Heart right ventricle (tissue), 16 donors: ENCODE measurements at regions not wholly inside any gene's neighbourhood (a gene's known extent, or its start where the extent isn't known, plus 50 kb on each side); places are given as distances from the start of the nearest gene placed in this dataset.

Experiments used
- ATAC-seq, 8 donors: fragments of 200-7000 bp; cut with Tn5 transposase; one replicate each; pipeline ENCODE4 v1.9.1; 2020; ENCODE audit warnings: mild to moderate bottlenecking in 8 of 8, moderate library complexity in 8 of 8, moderate number of reproducible peaks in 1 of 8
- DNase-seq, 2 donors: peaks; one replicate each; pipeline ENCODE4 v3.0.0-alpha.2; 2020
- H3K27ac ChIP-seq, 10 donors: fragments of 200-600 bp; sonication (generic) in 2 of 10; one replicate each; pipeline versions ENCODE4 v1.5.0 to v1.8.0; 2020 to 2022; ENCODE audit warnings: mild to moderate bottlenecking in 3 of 10
- H3K27me3 ChIP-seq, 7 donors: fragments of 200-600 bp; one replicate each; pipeline ENCODE4 v1.8.0; 2021 to 2022; ENCODE audit warnings: mild to moderate bottlenecking in 2 of 7
- H3K36me3 ChIP-seq, 9 donors: fragments of 200-600 bp; sonication (generic) in 1 of 9; one replicate each; pipeline versions ENCODE4 v1.5.0 to v1.8.0; 2020 to 2022; ENCODE audit warnings: mild to moderate bottlenecking in 2 of 9
- H3K4me1 ChIP-seq, 9 donors: fragments of 200-600 bp; sonication (generic) in 1 of 9; one replicate each; pipeline versions ENCODE4 v1.5.0 to v1.8.0; 2020 to 2022; ENCODE audit warnings: mild to moderate bottlenecking in 4 of 9
- H3K4me3 ChIP-seq, 10 donors: fragments of 200-600 bp; sonication (generic) in 2 of 10; one replicate each; pipeline versions ENCODE4 v1.5.0 to v1.8.0; 2020 to 2022; ENCODE audit warnings: mild to moderate bottlenecking in 7 of 10, moderate library complexity in 2 of 10
- H3K9me3 ChIP-seq, 11 donors: fragments of 200-600 bp in 10 of 11; sonication (generic) in 2 of 11; one replicate each; pipeline versions ENCODE4 v1.5.0 to v1.8.0; 2013 to 2022; ENCODE audit warnings: mild to moderate bottlenecking in 2 of 11, control low read depth in 1 of 11, moderate library complexity in 1 of 11
- WGBS, 2 donors: extraction: QIAGEN DNeasy Blood & Tissue Kit; methylation state at CpG; one replicate each; pipeline ENCODE4 v1.1.7; 2013; ENCODE audit warnings: inconsistent platforms in 1 of 2; 5-methylcytosine and 5-hydroxymethylcytosine counted together
- intact Hi-C, 10 donors: fragments of 100-400 bp; cut with DNase I; formaldehyde crosslinking; loops; one replicate each; pipeline versions ENCODE4 v1.11.1 to v1.14.2; 2022
- TF ChIP-seq, protein P1 (sequence below), 9 donors: fragments of 200-600 bp; sonication (generic) in 2 of 9; IDR thresholded peaks; one replicate each; pipeline versions ENCODE4 v1.5.0 to v1.8.0; 2021 to 2022; ENCODE audit warnings: antibody characterized with exemption in 9 of 9, mild to moderate bottlenecking in 5 of 9, moderate library complexity in 1 of 9
- donor health status: Arrhythmogenic right ventricular cardiomyopathy.
- donor health status: ischemic (EF 13 %, LVEDD 7.1; RV severe dilation, severe dysfunction).
- donor health status: healthy with polysubstance abuse.
- donor health status: DM: no; HTN: yes; CAD: no.
- donor health status: DM: no; HTN: no; CAD: no.
- donor health status: ischemic (EF 25% LVEDD 6.9; RV normal size, moderate dysfunction).
- donor health status: ischemic (EF 25% LVEDD 5.7; RV mildly dilated, moderate dysfunction).
- donor health status: healthy.
- donor health status: DM: yes; HTN: yes; CAD: no.
- donor health status: Ischemic cardiomyopathy.
- donor health status: ischemic (EF 35%, LVEDD 5.7; RV mildly dilated, moderate dysfunction).
- donor health status: nonischemic (EF 11% LVEDD 7.7; RV severe dilation, severe dysfunction).
- donor health status: DM: yes; HTN: yes; CAD: no.
- donor health status: PGD.
- donor health status: ischemic (EF 29% LVEDD 5.4; RV normal size, mild dysfunction).
- donor health status: nonischemic (EF 23%, LVEDD 6.1; RV moderate dilation, normal function).

DNA sequence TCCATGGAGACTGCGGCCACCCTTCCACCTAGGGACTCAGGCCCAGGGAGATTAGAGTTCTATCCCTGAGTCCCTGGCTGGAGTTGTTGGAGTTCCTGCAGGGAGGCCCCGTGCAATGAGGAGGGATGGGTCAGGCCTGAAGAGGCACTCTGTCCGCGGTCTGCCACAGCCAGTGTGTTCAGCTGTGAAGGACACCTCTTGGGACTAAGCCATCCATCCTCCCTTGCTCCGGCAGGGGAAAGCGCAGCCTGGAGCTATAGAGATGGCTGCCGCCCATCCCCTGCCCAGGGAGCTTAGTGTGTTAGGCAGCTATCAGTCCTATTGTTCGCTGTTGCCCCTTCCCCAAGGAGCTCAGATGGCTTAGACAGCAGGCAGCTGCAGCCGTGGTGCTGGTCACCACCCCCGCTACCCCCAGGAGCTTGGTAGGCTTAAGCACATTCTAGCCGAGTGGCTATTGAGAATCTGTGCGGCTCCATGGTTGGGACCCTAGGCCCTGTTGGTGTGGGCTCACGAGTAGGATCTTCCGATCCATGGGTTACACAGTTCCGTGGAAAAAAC lies 141.3 kb downstream of the CYB561 start:
- Histone ChIP-seq H3K27me3 (no peaks in the 10 kb centered on the region), H3K27ac (no peak overlapping the region), H3K9me3 (peaks cover 0 to 32% (median 4%) of the 10 kb centered on the region in 11 donors), H3K36me3 (no peaks in the 10 kb centered on the region), H3K4me3 (no peak overlapping the region), H3K4me1 (no peaks in the 10 kb centered on the region)
- TF ChIP-seq, protein P1, sequence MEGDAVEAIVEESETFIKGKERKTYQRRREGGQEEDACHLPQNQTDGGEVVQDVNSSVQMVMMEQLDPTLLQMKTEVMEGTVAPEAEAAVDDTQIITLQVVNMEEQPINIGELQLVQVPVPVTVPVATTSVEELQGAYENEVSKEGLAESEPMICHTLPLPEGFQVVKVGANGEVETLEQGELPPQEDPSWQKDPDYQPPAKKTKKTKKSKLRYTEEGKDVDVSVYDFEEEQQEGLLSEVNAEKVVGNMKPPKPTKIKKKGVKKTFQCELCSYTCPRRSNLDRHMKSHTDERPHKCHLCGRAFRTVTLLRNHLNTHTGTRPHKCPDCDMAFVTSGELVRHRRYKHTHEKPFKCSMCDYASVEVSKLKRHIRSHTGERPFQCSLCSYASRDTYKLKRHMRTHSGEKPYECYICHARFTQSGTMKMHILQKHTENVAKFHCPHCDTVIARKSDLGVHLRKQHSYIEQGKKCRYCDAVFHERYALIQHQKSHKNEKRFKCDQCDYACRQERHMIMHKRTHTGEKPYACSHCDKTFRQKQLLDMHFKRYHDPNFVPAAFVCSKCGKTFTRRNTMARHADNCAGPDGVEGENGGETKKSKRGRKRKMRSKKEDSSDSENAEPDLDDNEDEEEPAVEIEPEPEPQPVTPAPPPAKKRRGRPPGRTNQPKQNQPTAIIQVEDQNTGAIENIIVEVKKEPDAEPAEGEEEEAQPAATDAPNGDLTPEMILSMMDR (IDR thresholded peaks at IDR 0.05): no peak
- WGBS, 2 donors: 97 to 98% methylated on average over 15 of the region's 15 CpGs
- DNase-seq (no peak), ATAC-seq (no peak)
- intact Hi-C loops: no loop called here

DNA sequence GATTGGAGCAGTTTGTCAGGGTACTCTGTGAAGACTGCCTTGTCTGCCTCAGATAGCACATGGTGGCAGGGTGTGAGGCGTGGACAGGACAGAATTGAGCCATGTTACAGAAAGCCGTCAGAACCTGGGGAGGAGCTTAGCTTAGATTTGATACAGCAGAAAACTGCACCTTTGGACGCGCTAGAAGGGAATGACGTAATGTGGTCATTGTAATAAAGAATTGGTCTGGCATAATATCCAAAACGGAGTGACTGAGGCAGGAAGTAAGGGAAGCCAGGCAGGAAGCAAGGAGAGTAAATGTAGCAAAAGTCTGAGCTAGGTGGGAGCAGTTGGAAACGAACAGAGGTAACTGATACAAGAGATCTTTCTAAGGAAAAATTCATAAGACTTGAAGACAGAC lies 140.2 kb downstream of the CYB561 start:
- Histone ChIP-seq H3K27me3 (no peaks in the 10 kb centered on the region), H3K9me3 (peaks cover 0 to 31% (median 4%) of the 10 kb centered on the region in 11 donors), H3K4me1 (no peaks in the 10 kb centered on the region), H3K4me3 (no peak overlapping the region), H3K36me3 (no peaks in the 10 kb centered on the region), H3K27ac (no peak overlapping the region)
- 88 to 92% methylated on average over 7 of the region's 7 CpGs for WGBS, 2 donors
- DNase-seq (no peak), ATAC-seq (no peak)
- intact Hi-C loops: no loop called here
- TF ChIP-seq, protein P1 (IDR thresholded peaks at IDR 0.05): no peak

DNA sequence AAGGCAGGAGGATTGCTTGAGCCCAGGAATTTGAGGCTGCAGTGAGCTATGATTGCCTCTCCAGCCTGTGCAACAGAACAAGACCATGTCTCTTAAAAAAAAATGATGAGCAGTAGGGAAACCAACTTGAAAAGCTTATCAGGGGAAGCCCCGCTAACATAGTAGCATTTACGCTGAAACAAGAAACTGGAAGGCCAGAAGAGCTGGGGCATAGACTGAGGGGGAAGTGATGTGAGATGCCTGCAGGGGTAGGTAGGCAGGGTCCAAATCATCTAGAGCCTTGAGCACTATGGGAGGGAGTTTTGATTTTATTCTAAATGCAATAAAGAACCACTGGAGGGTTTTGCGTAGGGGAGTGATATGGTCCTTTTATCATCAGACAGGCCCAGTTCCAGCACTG lies 139.3 kb downstream of the CYB561 start:
- DNase-seq: no peak
- H3K36me3 ChIP-seq: no peaks in the 10 kb centered on the region
- no peak overlapping the region for H3K4me3 ChIP-seq
- H3K27me3 ChIP-seq: no peaks in the 10 kb centered on the region
- intact Hi-C loops: no loop called here
- 94 to 99% methylated on average over 3 of the region's 3 CpGs for WGBS, 2 donors
- peaks cover 0 to 24% (median 4%) of the 10 kb centered on the region in 11 donors for H3K9me3 ChIP-seq
- H3K27ac ChIP-seq: no peak overlapping the region
- H3K4me1 ChIP-seq: no peaks in the 10 kb centered on the region
- ATAC-seq: no peak
- TF ChIP-seq, protein P1 (IDR thresholded peaks at IDR 0.05): no peak

DNA sequence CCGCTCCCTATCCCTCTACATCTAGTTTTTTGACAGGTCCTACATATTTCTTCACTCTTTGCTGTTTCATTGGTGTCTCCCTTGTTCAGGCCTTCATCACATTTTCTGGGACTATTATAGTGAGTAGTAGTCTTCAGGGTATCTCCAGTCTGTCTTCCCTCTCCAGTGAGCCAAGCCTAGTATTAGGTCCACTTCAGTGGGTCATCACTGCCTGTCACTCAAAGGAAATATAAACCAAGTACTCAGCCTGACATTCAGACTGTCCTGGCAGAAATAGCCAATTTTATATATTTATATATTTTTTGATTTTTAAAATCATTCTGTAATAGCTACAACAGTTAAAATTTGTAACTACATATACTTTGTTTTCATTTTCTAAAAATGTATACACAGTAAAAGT lies 137.8 kb downstream of the CYB561 start:
- Histone ChIP-seq H3K27me3 (peaks cover 0 to 6% (median 0%) of the 10 kb centered on the region in 7 donors), H3K4me3 (no peak overlapping the region), H3K36me3 (no peaks in the 10 kb centered on the region), H3K9me3 (peaks cover 0 to 13% (median 0%) of the 10 kb centered on the region in 11 donors), H3K27ac (no peak overlapping the region), H3K4me1 (no peaks in the 10 kb centered on the region)
- intact Hi-C loops: no loop called here
- TF ChIP-seq, protein P1 (IDR thresholded peaks at IDR 0.05): no peak
- 96 to 97% methylated on average over 1 of the region's 1 CpG for WGBS, 2 donors
- DNase-seq (no peak), ATAC-seq (no peak)
